Prostate gland (tissue), 2 donors: ENCODE measurements at regions not wholly inside any gene's neighbourhood (a gene's known extent, or its start where the extent isn't known, plus 50 kb on each side); places are given as distances from the start of the nearest gene placed in this dataset.

ENCODE experiments used
- DNase-seq: peaks from one replicate; pipeline ENCODE4 v3.0.0-alpha.2; 2019; ENCODE audit warnings: low spot score
- H3K27ac ChIP-seq, 2 donors: fragments of 200-600 bp; sonication (generic); 2 replicates each; pipeline ENCODE4 v1.5.1; 2017 to 2019
- H3K27me3 ChIP-seq: fragments of 200-600 bp; sonication (generic); replicated peaks from 2 replicates; pipeline ENCODE4 v1.5.1; 2019; ENCODE audit not compliant: insufficient read depth
- H3K36me3 ChIP-seq, 2 donors: fragments of 200-600 bp; sonication (generic); 1 replicate in 1 of 2; 2 replicates in 1 of 2; pipeline versions ENCODE4 v1.5.1 to v1.8.1; 2017 to 2019
- H3K4me1 ChIP-seq: fragments of 200-600 bp; sonication (generic); replicated peaks from 2 replicates; pipeline ENCODE4 v1.5.1; 2019
- H3K4me3 ChIP-seq, 2 donors: fragments of 200-600 bp; sonication (generic); 2 replicates each; pipeline ENCODE4 v1.5.1; 2017 to 2019
- H3K9me3 ChIP-seq: fragments of 200-600 bp; sonication (generic); 2 replicates; pipeline ENCODE4 v1.5.1; 2017
- CTCF ChIP-seq, 4 experiments: fragments of 200-600 bp in 2 of 4; fragments of 450-650 bp in 2 of 4; sonication (generic) in 2 of 4; IDR thresholded peaks; 1 replicate in 3 of 4; 2 replicates in 1 of 4; pipeline ENCODE4 v1.5.1; 2016 to 2019; ENCODE audit warnings: antibody characterized with exemption in 4 of 4, mild to moderate bottlenecking in 2 of 4, moderate library complexity in 2 of 4
- POLR2A ChIP-seq: fragments of 450-650 bp; IDR thresholded peaks from one replicate; pipeline ENCODE4 v1.6.1; 2016; ENCODE audit warnings: antibody characterized with exemption, mild to moderate bottlenecking
- POLR2AphosphoS5 ChIP-seq: sonication (generic); formaldehyde crosslinking; IDR thresholded peaks from one replicate; pipeline ENCODE4 v1.6.1; 2017; ENCODE audit warnings: antibody characterized with exemption
- WGBS: methylation state at CpG from one replicate; pipeline ENCODE4 v1.1.5; 2018; 5-methylcytosine and 5-hydroxymethylcytosine counted together
- intact Hi-C: fragments of 100-400 bp; cut with DNase I; formaldehyde crosslinking; loops from one replicate; pipeline ENCODE4 v1.14.2; 2022

DNA sequence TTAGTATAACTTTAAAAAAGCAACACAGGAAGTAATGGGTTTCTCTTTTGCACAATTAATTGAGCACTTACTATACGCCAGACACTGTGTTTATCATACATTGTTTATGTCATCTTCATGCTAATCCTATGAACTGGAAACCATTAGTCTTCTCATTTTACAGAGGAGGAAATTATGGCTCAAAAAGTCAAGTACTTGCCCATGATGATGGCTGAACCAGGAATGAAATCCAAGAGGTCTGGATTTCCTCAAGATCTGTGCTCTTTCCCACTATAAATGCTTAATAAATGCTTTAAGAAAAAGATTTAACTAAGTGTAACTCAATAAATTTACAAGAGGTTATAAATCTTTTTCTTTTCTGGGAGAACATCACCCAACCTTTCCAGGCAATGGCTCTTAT, 303.7 kb upstream of the RRP15 start:
- Histone ChIP-seq H3K36me3 (no peaks in the 10 kb centered on the region), H3K4me1 (no peaks in the 10 kb centered on the region), H3K27me3 (no peaks in the 10 kb centered on the region), H3K27ac (no peak overlapping the region), H3K4me3 (no peak overlapping the region), H3K9me3 (no peaks in the 10 kb centered on the region)
- no peak for TF ChIP-seq POLR2AphosphoS5
- TF ChIP-seq CTCF (IDR thresholded peaks at IDR 0.05): no peak
- TF ChIP-seq POLR2A: no peak
- DNase-seq: no peak
- WGBS: 74% methylated on average over 1 of the region's 1 CpG
- intact Hi-C loops: no loop called here

- Histone ChIP-seq H3K36me3 (no peaks in the 10 kb centered on the region), H3K9me3 (no peaks in the 10 kb centered on the region), H3K4me3 (no peak overlapping the region), H3K27me3 (no peaks in the 10 kb centered on the region), H3K27ac (no peak overlapping the region), H3K4me1 (no peaks in the 10 kb centered on the region)
- no peak for DNase-seq
- intact Hi-C loops: no loop called here
- WGBS: 72% methylated on average over 19 of the region's 19 CpGs
- no peak for TF ChIP-seq POLR2AphosphoS5
- TF ChIP-seq POLR2A: no peak
- no peak for TF ChIP-seq CTCF (IDR thresholded peaks at IDR 0.05)
Observed at GRCh38 chr1:217982331-217983050, 302.6 kb upstream of the RRP15 start.

DNA sequence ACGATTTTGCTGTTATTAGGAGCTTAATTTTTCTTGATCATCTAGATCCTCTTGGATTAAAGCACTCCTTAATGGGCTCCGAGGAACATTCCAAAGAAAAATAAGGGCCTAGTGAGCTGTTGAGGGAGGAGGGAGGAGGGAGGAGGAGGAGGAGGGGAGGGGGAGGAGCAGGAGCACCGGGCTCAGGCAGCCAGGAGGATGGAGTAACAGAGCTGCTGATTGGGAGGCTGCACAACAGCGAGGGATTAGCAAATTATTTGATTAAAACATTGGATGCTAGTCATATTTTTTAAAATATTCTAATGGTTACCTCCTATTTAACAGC, 302.1 kb upstream of the RRP15 start:
- 42% methylated on average over 4 of the region's 4 CpGs for WGBS
- no peak overlapping the region for H3K27ac ChIP-seq
- no peak for TF ChIP-seq POLR2A
- TF ChIP-seq POLR2AphosphoS5: no peak
- no peak for TF ChIP-seq CTCF (IDR thresholded peaks at IDR 0.05)
- intact Hi-C loops: no loop called here
- no peaks in the 10 kb centered on the region for H3K36me3 ChIP-seq
- no peak overlapping the region for H3K4me3 ChIP-seq
- H3K27me3 ChIP-seq: no peaks in the 10 kb centered on the region
- no peak for DNase-seq
- no peaks in the 10 kb centered on the region for H3K4me1 ChIP-seq
- H3K9me3 ChIP-seq: no peaks in the 10 kb centered on the region

GRCh38 chr1:217985641-217986040, 299.5 kb upstream of the RRP15 start:
- Histone ChIP-seq H3K36me3 (no peaks in the 10 kb centered on the region), H3K4me3 (no peak overlapping the region), H3K4me1 (no peaks in the 10 kb centered on the region), H3K27me3 (no peaks in the 10 kb centered on the region), H3K27ac (no peak overlapping the region), H3K9me3 (no peaks in the 10 kb centered on the region)
- TF ChIP-seq POLR2A (no peak), POLR2AphosphoS5 (no peak), CTCF (IDR thresholded peaks at IDR 0.05) (no peak)
- intact Hi-C loops: no loop called here
- WGBS: 78% methylated on average over 1 of the region's 1 CpG
- no peak for DNase-seq

GRCh38 chr1:217989510-217989909, 295.6 kb upstream of the RRP15 start:
- no peaks in the 10 kb centered on the region for H3K9me3 ChIP-seq

More at GRCh38 chr1:217989510-217989909, 295.6 kb upstream of the RRP15 start:
- Histone ChIP-seq H3K36me3 (no peaks in the 10 kb centered on the region), H3K27ac (no peak overlapping the region), H3K27me3 (no peaks in the 10 kb centered on the region), H3K4me3 (no peak overlapping the region), H3K4me1 (no peaks in the 10 kb centered on the region)
- WGBS: 60% methylated on average over 2 of the region's 2 CpGs
- intact Hi-C loops: no loop called here
- TF ChIP-seq POLR2AphosphoS5: no peak
- TF ChIP-seq CTCF (IDR thresholded peaks at IDR 0.05): no peak
- TF ChIP-seq POLR2A: no peak
- DNase-seq: no peak
